AG08395 (cell line): ENCODE measurements at regions not wholly inside any gene's neighbourhood (a gene's known extent, or its start where the extent isn't known, plus 50 kb on each side); places are given as distances from the start of the nearest gene placed in this dataset.
"Not testable (repeated sequence)": the region's sequence is repeated elsewhere in the genome, so short reads cannot be mapped to it uniquely, and the experiment has no call there.

ENCODE experiments used
- DNase-seq: peaks from one replicate; pipeline ENCODE4 v3.0.0; 2012; ENCODE audit warnings: mixed read lengths, low spot score

DNA sequence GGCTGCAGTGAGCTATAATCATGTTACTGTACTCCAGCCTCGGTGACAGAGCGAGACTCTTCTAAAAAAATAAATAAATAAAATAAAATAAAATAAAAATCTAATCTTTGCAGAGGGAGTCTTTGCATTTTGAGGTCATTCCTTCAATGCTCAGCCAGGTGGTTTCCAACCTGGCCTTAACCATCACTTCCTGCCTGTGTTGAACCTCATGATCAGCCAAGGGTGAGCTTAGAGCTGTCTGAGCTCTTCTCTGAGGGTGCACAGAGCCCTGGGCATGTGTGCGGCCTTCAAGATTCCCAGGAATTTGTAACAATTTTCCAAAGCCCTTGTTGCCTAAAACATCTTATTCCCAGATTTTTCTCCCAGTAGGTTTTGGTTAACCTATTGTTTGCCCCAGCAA is 94.3 kb downstream of the KCNJ12 start:
- not testable (repeated sequence) for DNase-seq

DNA sequence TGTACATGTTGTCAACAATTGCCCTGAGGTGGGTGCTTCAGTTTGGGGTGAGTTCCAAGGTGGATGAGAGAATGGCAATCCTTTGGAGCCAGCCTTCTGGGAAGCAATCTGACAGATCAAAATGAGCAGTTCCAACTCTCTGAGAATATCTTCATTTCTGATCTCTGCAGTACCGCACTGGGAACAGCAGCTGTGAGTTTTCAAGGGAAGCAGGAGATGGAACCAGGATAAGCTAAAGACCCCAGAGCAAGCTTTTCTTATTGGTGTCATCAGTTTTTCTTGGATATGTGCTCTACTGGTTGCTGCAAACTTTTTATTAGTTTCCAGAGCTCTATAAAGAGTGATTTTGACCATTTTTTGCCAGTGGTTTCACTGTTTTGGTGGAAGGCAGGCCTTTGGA is 94.7 kb downstream of the KCNJ12 start:
- no peak for DNase-seq

DNA sequence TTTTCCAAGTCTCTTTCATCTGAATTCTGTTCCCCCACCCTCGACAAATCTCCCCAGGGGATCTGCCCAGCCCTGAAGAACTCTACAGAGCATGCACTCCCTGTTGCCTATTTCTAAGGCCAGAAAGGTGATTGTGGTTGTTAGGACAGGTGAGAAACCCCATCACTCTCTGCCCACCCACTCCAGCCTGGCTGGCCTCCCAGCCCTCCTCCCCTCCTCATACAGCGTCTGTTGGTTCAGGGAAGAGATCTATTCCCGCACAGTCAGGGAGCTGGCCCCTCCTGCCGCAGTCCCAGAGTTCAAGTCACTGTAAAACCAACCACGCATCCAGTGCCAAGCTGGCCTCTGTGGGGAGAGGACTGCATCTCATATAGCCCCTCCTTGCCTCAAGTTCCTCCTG is 98.7 kb downstream of the KCNJ12 start:
- DNase-seq, result no peak

GRCh38 chr17:21475571-21475970 is 99.4 kb downstream of the KCNJ12 start:
- no peak for DNase-seq

DNA sequence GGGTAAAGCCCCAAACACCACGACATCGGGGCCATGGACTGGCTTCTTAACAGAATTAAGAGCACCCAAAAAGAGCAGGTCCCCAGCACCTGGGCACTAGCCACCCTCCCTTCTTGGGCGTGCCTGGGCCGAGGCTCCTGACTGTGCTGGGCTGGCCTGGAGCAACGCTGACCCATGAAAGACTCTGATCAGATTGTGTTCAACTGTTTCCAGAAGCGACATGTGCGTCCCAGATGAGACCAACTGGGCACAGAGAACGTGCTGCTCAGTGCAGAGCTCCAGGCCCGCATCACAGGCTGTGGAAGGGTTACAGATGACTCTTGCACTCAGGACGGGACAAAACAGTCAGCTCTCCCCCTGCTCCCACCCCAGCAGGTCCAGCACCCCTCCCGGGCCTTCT is 100.7 kb downstream of the KCNJ12 start:
- DNase-seq, result no peak

GRCh38 chr17:21482189-21482865 is 106.2 kb downstream of the KCNJ12 start:
- no peak for DNase-seq

- not testable (repeated sequence) for DNase-seq
Observed at GRCh38 chr17:21488043-21488442, 111.9 kb downstream of the KCNJ12 start.

- no peak for DNase-seq
Observed at GRCh38 chr17:21493993-21494392, 117.8 kb downstream of the KCNJ12 start.

DNA sequence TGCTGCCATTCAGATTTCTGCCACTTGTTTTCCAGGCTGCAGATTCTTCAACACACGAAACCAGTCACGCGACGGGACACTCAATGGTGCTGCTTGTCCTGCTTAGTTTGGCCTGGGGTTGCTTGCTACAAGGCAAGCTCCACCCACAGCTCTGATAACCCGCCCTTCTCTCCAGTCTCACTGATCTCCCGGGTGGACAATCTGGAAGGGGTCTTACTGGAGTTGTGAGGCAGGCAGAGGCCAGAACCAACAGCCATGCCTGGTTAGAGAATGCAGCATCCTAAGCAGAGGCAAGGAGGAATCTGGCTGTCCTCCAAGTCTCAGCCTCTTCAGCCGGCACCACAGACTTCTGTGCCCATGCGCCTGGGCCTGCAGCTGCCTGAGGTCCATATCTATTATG is 119.1 kb downstream of the KCNJ12 start:
- DNase-seq, result no peak

GRCh38 chr17:21500064-21500463 is 123.9 kb downstream of the KCNJ12 start:
- no peak for DNase-seq

DNA sequence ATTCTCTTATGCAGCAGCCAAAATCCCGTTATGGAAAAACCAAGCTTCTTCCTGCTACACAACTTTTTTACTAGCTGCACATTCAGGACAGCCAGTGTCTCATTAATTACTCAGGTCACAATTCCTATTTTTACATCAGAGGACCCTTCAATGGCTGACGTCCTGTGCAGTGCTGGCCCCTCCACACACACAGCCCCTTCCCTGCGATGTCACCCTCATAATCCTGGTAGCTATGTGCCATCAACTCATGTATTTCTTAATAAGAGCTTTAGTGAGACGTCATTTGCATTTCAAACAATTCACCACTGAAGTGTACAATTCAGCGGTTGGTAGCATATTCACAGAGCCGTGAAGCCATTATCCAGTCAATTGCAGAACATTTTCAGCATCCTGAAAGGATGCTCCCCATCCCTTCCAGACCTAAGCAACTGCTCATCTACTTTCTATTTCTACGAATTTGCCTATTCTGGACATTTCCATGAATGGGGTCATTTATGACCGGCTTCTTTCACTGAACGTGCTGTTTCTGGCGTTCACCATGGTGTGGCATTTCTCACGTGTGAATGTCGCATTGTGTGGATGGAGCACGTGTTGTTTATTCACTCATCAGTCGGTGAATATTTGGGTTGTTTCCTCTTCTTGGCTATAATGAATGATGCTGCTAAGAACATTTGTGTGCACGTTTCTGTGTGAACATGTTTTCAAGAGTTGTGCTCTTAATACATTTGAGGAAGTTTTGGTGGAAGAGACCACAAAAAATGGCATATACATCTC is 126.0 kb downstream of the KCNJ12 start:
- DNase-seq, result not testable (repeated sequence)

DNA sequence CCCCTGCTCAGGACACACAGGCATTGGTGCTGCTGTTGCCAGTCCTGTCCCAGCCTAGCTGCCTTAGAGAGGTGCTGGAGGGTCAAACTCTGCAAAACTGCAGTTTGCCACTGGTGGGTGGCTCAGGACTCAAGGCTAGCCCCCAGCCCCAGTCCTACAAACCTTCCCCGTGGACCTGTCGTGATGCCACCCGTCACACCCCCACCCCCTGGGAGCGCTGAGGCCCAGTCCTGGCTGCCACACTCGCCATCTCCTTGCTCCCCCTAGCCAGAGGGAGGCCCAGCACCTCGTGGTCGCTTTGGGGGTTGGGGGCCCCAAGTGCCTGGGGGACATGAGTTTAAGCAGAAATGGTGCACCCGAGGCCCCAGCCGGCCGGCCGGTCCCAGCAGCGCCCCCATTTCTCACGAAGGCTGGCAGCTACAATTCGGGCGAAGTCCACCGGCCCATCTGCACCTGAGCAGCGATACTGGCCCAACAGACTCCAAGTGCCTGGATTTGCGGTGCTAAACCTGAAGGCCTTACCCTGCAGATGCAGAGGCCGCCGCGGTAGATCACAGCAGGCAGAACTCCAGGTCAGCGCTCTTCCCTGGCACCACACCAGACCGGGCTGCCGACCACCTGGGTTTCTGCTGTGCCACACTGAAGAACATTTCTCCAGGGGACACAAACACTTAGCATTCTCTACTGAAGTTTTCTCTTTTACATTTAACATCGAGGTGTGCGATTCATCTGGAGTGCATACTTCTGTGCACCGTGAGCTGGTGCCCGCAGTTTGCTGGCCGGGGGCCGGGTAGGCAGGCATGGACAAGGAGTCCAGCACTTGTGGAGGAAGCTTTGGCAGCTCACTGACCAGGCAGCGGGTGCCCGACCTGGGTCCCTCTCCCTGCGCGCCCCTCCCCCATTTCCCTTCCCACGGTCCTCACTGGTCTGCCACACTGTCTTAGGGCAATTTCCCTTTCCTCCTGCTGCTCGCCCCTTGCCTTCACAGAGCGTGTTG is 130.0 kb downstream of the KCNJ12 start:
- DNase-seq, result no peak

GRCh38 chr17:21507806-21508205 is 131.6 kb downstream of the KCNJ12 start:
- not testable (repeated sequence) for DNase-seq

GRCh38 chr17:21508211-21508610 is 132.1 kb downstream of the KCNJ12 start:
- DNase-seq, result no peak

- not testable (repeated sequence) for DNase-seq
Observed at GRCh38 chr17:21509356-21509755, 133.2 kb downstream of the KCNJ12 start.

- no peak for DNase-seq
Observed at GRCh38 chr17:21510686-21511362, 134.7 kb downstream of the KCNJ12 start.

DNA sequence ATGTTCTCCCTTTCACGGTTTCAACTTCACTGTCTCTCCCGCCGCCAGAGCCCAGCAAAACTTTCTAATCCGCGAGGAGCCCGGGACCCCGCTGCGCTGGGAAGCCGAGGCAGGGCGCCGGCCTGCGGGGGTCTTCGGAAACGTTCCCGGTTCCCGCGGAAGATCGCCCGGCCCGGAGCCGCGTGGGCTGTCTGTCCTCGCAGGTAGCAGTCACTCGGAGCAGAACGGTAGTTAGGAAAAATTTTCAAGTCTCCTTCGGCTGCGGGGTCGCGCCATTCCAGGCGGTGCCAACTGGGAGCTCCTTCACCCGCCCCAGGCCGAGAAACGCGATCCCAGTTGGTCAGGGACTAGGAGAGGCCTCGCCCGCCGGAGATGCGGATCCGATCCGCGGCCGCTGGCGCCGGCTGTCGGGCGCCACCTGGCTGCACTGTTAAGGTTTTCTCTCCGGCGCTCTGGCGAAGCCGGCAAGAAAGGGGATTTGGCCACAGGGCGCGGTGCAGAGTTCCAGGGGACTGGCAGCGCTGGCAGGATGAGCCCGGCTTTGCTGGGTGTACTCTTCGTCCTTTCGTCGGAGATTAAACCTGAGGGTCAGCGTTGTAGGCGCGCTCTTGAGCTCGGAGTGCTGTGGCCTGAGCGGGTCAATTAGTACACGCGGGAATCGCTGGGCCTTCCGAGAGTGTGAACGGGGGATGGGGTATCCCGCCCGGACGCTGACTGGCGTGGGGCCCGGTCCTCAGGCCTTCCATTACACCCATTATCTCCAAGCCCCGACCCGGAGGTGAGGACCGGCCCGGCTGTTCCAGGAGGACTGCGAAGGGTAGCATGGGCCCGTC is 135.4 kb downstream of the KCNJ12 start:
- peak; percentile 82 for DNase-seq

- no peak for DNase-seq
Observed at GRCh38 chr17:21512307-21513011, 136.3 kb downstream of the KCNJ12 start.

GRCh38 chr17:21513012-21513570 is 136.9 kb downstream of the KCNJ12 start:
- peak; percentile 91 for DNase-seq

- DNase-seq, result not testable (repeated sequence)
Observed at GRCh38 chr17:21514567-21514966, 138.4 kb downstream of the KCNJ12 start.
